Left ventricle myocardium inferior (tissue), 1 donor: ENCODE measurements at regions not wholly inside any gene's neighbourhood (a gene's known extent, or its start where the extent isn't known, plus 50 kb on each side); places are given as distances from the start of the nearest gene placed in this dataset.
"Not testable (repeated sequence)": the region's sequence is repeated elsewhere in the genome, so short reads cannot be mapped to it uniquely, and the experiment has no call there.

Experiments
- DNase-seq: peaks from one replicate; pipeline ENCODE4 v3.0.0-alpha.2; 2020
- H3K27ac ChIP-seq: fragments of 200-600 bp; replicated peaks from 2 replicates; pipeline ENCODE4 v1.8.0; 2021
- H3K27me3 ChIP-seq: fragments of 200-600 bp; 2 replicates; pipeline ENCODE4 v1.8.0; 2021; ENCODE audit warnings: low read depth
- H3K36me3 ChIP-seq: fragments of 200-600 bp; 2 replicates; pipeline ENCODE4 v1.8.0; 2021
- H3K4me1 ChIP-seq: fragments of 200-600 bp; 2 replicates; pipeline ENCODE4 v1.8.0; 2021
- H3K4me3 ChIP-seq: fragments of 200-600 bp; 2 replicates; pipeline ENCODE4 v1.8.0; 2021; ENCODE audit warnings: mild to moderate bottlenecking, moderate library complexity
- H3K9me3 ChIP-seq: fragments of 200-600 bp; replicated peaks from 2 replicates; pipeline ENCODE4 v1.8.0; 2021
- intact Hi-C: fragments of 100-400 bp; cut with micrococcal nuclease; formaldehyde crosslinking; loops from one replicate; pipeline ENCODE4 v1.11.0; 2022
- TF ChIP-seq, protein P1 (sequence below): fragments of 200-600 bp; IDR thresholded peaks from 2 replicates; pipeline ENCODE4 v1.8.0; 2021; ENCODE audit warnings: antibody characterized with exemption, mild to moderate bottlenecking, borderline replicate concordance
- donor health status: DM: no; HTN: yes; CAD: no; lungs with severe emphysema.

DNA sequence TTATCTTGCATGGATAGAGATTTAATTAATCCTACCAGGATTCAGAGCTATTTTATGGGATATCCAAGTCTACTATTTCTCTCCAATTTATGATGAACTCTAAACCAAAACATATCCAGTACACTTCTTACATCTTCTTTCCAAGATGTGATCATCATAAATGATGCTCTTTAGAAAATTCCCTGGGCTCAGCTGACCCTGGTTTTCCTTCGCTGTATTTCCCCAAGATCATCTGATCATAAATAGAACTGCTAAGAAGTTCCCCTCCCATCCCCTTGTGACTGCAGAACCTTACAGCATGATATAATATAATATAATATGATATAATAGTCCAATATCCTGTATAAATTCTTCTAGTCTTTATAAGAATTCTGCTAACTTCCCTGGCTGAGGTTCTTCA, 114.6 kb upstream of the LYZL2 start:
- TF ChIP-seq, protein P1, sequence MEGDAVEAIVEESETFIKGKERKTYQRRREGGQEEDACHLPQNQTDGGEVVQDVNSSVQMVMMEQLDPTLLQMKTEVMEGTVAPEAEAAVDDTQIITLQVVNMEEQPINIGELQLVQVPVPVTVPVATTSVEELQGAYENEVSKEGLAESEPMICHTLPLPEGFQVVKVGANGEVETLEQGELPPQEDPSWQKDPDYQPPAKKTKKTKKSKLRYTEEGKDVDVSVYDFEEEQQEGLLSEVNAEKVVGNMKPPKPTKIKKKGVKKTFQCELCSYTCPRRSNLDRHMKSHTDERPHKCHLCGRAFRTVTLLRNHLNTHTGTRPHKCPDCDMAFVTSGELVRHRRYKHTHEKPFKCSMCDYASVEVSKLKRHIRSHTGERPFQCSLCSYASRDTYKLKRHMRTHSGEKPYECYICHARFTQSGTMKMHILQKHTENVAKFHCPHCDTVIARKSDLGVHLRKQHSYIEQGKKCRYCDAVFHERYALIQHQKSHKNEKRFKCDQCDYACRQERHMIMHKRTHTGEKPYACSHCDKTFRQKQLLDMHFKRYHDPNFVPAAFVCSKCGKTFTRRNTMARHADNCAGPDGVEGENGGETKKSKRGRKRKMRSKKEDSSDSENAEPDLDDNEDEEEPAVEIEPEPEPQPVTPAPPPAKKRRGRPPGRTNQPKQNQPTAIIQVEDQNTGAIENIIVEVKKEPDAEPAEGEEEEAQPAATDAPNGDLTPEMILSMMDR: no peak
- Histone ChIP-seq H3K27me3 (no peaks in the 10 kb centered on the region), H3K27ac (no peak overlapping the region), H3K4me1 (no peaks in the 10 kb centered on the region), H3K36me3 (no peaks in the 10 kb centered on the region), H3K9me3 (peaks cover 5% of the 10 kb centered on the region), H3K4me3 (no peak overlapping the region)
- no peak for DNase-seq
- intact Hi-C loops: no loop called here

DNA sequence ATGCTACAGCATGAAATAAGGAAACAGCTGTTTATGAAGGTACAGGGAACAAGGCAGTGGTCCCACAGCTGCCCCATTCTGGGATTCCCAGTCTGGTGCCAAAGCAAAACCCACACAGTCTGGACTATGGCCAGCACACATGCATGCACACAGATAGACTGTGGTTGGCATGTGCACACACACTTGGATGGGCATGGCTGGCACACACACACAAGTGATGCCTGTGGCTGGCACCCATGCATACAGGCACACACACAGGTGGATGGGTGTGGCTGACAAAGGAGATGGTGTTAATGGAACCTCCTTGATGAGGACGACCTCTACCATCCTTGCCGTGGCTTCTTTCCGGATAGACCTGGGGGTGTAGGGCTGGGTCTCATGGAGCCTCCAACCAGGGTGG, 114.0 kb upstream of the LYZL2 start:
- no peak overlapping the region for H3K27ac ChIP-seq
- intact Hi-C loops: no loop called here
- H3K9me3 ChIP-seq: peaks cover 5% of the 10 kb centered on the region
- TF ChIP-seq, protein P1: no peak
- no peaks in the 10 kb centered on the region for H3K27me3 ChIP-seq
- no peak overlapping the region for H3K4me3 ChIP-seq
- H3K4me1 ChIP-seq: no peaks in the 10 kb centered on the region
- no peak for DNase-seq
- no peaks in the 10 kb centered on the region for H3K36me3 ChIP-seq

DNA sequence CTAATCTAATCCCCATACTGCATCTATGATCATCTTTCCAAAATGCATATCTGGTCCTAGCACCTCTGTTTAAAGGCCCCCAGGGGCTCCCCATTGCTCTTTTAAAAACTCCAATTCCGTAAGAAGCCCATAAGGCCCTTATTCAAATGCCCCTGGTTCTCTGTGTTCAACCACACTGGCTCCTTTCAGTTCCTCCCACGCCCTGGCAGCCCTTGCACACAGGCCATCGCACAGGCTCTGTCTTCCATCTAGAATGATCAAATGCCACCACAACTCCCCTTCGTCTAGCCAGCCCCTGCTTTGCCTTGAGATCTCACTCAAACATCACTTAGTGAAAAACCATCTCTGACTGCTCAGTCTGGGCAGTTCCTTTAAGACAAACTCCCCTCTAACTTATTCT, 112.9 kb upstream of the LYZL2 start:
- intact Hi-C loops: no loop called here
- TF ChIP-seq, protein P1: no peak

DNA sequence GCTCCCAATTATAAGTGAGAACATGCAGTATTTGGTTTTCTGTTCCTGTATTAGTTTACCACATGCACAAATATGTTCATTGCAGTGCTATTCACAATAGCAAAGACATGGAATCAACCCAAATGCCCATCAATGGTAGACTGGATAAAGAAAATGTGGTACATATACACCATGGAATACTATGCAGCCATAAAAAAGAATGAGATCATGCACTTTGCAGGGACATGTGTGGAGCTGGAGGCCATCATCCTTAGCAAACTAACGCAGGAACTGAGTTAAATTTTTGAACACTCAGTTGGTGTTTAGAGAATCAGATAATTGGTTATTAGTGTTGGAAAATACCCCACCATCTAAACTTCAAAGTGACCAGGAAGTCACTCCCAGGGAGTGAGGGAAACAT, 111.2 kb upstream of the LYZL2 start:
- DNase-seq, H3K4me3 ChIP-seq, H3K4me1 ChIP-seq, H3K36me3 ChIP-seq, H3K9me3 ChIP-seq, intact Hi-C loops, H3K27me3 ChIP-seq, H3K27ac ChIP-seq: not testable (repeated sequence)

More for the DNA sequence above, 112.9 kb upstream of the LYZL2 start:
- no peak for DNase-seq
- H3K9me3 ChIP-seq: peaks cover 5% of the 10 kb centered on the region
- no peak overlapping the region for H3K4me3 ChIP-seq
- H3K4me1 ChIP-seq: no peaks in the 10 kb centered on the region
- H3K27ac ChIP-seq: no peak overlapping the region
- no peaks in the 10 kb centered on the region for H3K27me3 ChIP-seq
- no peaks in the 10 kb centered on the region for H3K36me3 ChIP-seq

DNA sequence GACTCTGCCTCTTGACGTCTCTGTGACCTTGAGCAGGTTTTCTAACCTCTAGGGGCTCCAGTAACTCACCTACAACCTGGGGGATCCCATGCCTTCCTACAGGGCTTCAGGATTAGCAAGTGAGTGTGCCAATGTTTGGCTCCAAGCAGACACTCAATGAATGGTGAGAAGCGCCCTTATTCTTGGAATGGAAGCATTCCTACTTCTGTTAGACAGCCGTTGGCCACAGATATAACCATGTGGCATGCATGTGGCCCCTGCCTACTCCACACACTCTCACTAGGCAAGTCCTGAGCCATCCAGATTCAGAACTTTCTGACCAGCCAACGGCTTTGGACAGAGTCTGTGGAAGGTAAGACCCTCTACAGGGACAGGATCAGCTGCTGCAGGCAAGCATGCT, 108.9 kb upstream of the LYZL2 start:
- H3K9me3 ChIP-seq: peaks cover 5% of the 10 kb centered on the region
- peaks cover 14% of the 10 kb centered on the region for H3K27me3 ChIP-seq
- no peak overlapping the region for H3K27ac ChIP-seq
- no peaks in the 10 kb centered on the region for H3K36me3 ChIP-seq
- H3K4me3 ChIP-seq: no peak overlapping the region
- intact Hi-C loops: no loop called here
- DNase-seq: no peak
- H3K4me1 ChIP-seq: peaks cover 7% of the 10 kb centered on the region
- TF ChIP-seq, protein P1: no peak

DNA sequence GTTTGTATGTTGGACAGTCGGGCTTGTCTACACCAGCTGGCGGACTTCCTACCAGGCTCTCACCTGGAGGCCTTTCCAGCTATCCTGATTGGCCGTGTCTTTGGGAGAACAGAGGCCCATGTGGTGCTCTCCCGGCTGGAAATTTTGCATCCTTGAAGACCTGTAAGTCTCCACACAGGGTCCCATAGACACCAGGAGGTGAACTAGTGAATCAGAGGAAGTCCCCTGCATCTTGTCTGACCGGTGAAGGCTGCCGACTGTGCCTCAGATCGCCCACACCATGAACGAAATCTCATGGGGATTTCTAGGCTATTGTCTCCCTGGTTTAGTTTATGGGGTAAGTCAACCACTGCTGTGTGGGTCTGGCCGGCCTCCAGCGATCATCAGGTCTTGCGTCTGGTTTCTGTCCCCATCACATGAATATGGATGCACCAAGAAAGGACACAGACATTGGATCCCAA, 108.4 kb upstream of the LYZL2 start:
- no peaks in the 10 kb centered on the region for H3K36me3 ChIP-seq
- H3K27ac ChIP-seq: no peak overlapping the region
- intact Hi-C loops: no loop called here
- TF ChIP-seq, protein P1: no peak
- peaks cover 14% of the 10 kb centered on the region for H3K27me3 ChIP-seq
- no peak for DNase-seq
- H3K4me3 ChIP-seq: no peak overlapping the region
- peaks cover 5% of the 10 kb centered on the region for H3K9me3 ChIP-seq
- peaks cover 7% of the 10 kb centered on the region for H3K4me1 ChIP-seq
